Activated CD4-positive, alpha-beta memory T cell treated with anti-CD3 and anti-CD28 coated beads, Interleukin-2, amount 10 ng/mL, durations not matched to agents 7 days and 5 days (primary cell): ENCODE measurements at regions not wholly inside any gene's neighbourhood (a gene's known extent, or its start where the extent isn't known, plus 50 kb on each side); places are given as distances from the start of the nearest gene placed in this dataset.

Source experiments
- CTCF ChIA-PET: fragments of 350-600 bp; sonication (Branson Sonifier 250); formaldehyde crosslinking; loops from one replicate; lab custom pipeline; 2021; ENCODE audit warnings: antibody characterized with exemption, inconsistent platforms; lab: Charles Lee
- POLR2A ChIA-PET: fragments of 350-600 bp; sonication (Branson Sonifier 250); formaldehyde crosslinking; loops from one replicate; lab custom pipeline; 2021; ENCODE audit warnings: antibody characterized with exemption; lab: Charles Lee
- DNase-seq: peaks from one replicate; pipeline ENCODE4 v3.0.0-alpha.2; 2020
- H3K27ac Mint-ChIP-seq: one replicate; pipeline ENCODE4 v1.8.0; 2021; ENCODE audit warnings: mild to moderate bottlenecking, mixed read lengths
- H3K27me3 Mint-ChIP-seq: one replicate; pipeline ENCODE4 v1.8.0; 2021; ENCODE audit warnings: mixed read lengths
- H3K36me3 Mint-ChIP-seq: one replicate; pipeline ENCODE4 v1.8.0; 2021; ENCODE audit warnings: low read depth, mixed read lengths
- H3K4me1 Mint-ChIP-seq: one replicate; pipeline ENCODE4 v1.8.0; 2021; ENCODE audit warnings: mixed read lengths
- H3K4me3 Mint-ChIP-seq: one replicate; pipeline ENCODE4 v1.8.0; 2021; ENCODE audit warnings: mild to moderate bottlenecking, mixed read lengths
- H3K9me3 Mint-ChIP-seq: one replicate; pipeline ENCODE4 v1.8.0; 2021; ENCODE audit warnings: mixed read lengths

DNA sequence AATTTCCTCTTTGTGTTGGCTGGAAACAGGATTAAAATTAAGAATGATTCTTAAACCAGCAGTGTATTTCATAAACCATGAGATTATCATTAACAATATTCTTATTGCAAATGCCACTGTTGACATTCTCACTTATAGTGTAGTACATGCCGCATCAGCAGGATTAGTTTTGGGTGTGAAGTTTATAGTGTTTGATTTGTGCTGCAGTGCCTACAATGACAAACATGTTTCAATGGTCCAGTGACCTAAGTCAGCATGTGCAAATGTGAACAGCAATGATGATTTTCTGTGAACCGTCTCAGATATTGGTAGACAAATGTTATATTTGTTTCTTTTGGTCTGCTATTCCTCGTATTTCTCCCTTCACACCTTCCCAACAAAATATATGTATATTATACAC is 49.8 kb upstream of the TDRD3 start:
- no peak for DNase-seq
- CTCF ChIA-PET: no interaction called here
- no peak overlapping the region for H3K27ac Mint-ChIP-seq
- H3K4me1 Mint-ChIP-seq: no peaks in the 10 kb centered on the region
- H3K9me3 Mint-ChIP-seq: no peaks in the 10 kb centered on the region
- H3K4me3 Mint-ChIP-seq: no peak overlapping the region
- H3K36me3 Mint-ChIP-seq: no peaks in the 10 kb centered on the region
- POLR2A ChIA-PET: no interaction called here
- peaks cover 12% of the 10 kb centered on the region for H3K27me3 Mint-ChIP-seq
